ENCODE measurements at regions not wholly inside any gene's neighbourhood (a gene's known extent, or its start where the extent isn't known, plus 50 kb on each side); places are given as distances from the start of the nearest gene placed in this dataset.

- TF ChIP-seq CTCF (conservative IDR thresholded peaks at IDR 0.05; ENCODE audit: low read depth, low read length) (no peak), RCOR1 (IDR thresholded peaks at IDR 0.05; ENCODE audit: insufficient replicate concordance, low read length) (no peak), POLR2A (IDR thresholded peaks at IDR 0.05; ENCODE audit: low read depth, low read length) (no peak), SMC3 (IDR thresholded peaks at IDR 0.05; ENCODE audit: low read depth, low read length) (no peak), BHLHE40 (IDR thresholded peaks at IDR 0.05; ENCODE audit: low read depth, low read length) (no peak), CHD1 (IDR thresholded peaks at IDR 0.05; ENCODE audit: low read depth, low read length) (no peak), RAD21 (IDR thresholded peaks at IDR 0.05; ENCODE audit: low read length) (no peak), MAZ (IDR thresholded peaks at IDR 0.05; ENCODE audit: borderline replicate concordance, low read depth, low read length) (no peak), CEBPB (IDR thresholded peaks at IDR 0.05; ENCODE audit: low read depth, low read length) (no peak), RFX5 (IDR thresholded peaks at IDR 0.05; ENCODE audit: low read depth, low read length) (no peak), MAFK (IDR thresholded peaks at IDR 0.05; ENCODE audit: low read depth, low read length) (no peak), USF2 (IDR thresholded peaks at IDR 0.05; ENCODE audit: low read depth, low read length) (no peak), MXI1 (IDR thresholded peaks at IDR 0.05; ENCODE audit: borderline replicate concordance, low read depth, low read length) (no peak), NFE2L2 (IDR thresholded peaks at IDR 0.05; ENCODE audit: low read depth, low read length) (no peak)
Measured at GRCh38 chr9:84163052-84163650, 177.4 kb downstream of the SLC28A3 start.
